ENCODE measurements at regions not wholly inside any gene's neighbourhood (a gene's known extent, or its start where the extent isn't known, plus 50 kb on each side); places are given as distances from the start of the nearest gene placed in this dataset.
"Not testable (repeated sequence)": the region's sequence is repeated elsewhere in the genome, so short reads cannot be mapped to it uniquely, and the experiment has no call there.

- H3K9ac ChIP-seq = no peak overlapping the region
- no peaks in the 10 kb centered on the region for H3K4me1 ChIP-seq
- H3K36me3 ChIP-seq = no peaks in the 10 kb centered on the region
- no peak overlapping the region for H3K4me2 ChIP-seq
- TF ChIP-seq Cebpa-rat (IDR thresholded peaks at IDR 0.05) = no peak
- H4K20me1 ChIP-seq = no peaks in the 10 kb centered on the region; a peak in 1 of 22 replicates
- no peaks in the 10 kb centered on the region for H3K27me3 ChIP-seq
- H3K9me3 ChIP-seq (replicated peaks in 1 of 11) = peaks cover 0 to 5% (median 0%) of the 10 kb centered on the region in 11 experiments; a peak in 1 of 22 replicates
- no peak overlapping the region for H3K27ac ChIP-seq
- H3K4me3 ChIP-seq = no peak overlapping the region
These were observed 128.0 kb upstream of the CACUL1 start for GRCh38 chr10:118882741-118883140.

GRCh38 chr10:118892255-118892654 lies 137.3 kb upstream of the NANOS1 start:
- Histone ChIP-seq H3K4me3 (no peak overlapping the region), H3K9me3 (replicated peaks in 1 of 11) (peaks cover 29 to 49% (median 45%) of the 10 kb centered on the region in 11 experiments)

GRCh38 chr10:118894891-118895290 lies 134.6 kb upstream of the NANOS1 start:
- not testable (repeated sequence) for H3K4me2 ChIP-seq, H4K20me1 ChIP-seq, H3K27ac ChIP-seq, H3K27me3 ChIP-seq, H3K4me1 ChIP-seq, H3K36me3 ChIP-seq, H3K9ac ChIP-seq, H3K4me3 ChIP-seq
- H3K9me3 ChIP-seq (replicated peaks in 1 of 11) = peaks cover 48 to 72% (median 66%) of the 10 kb centered on the region in 11 experiments

More at GRCh38 chr10:118892255-118892654, 137.3 kb upstream of the NANOS1 start:
- Histone ChIP-seq H3K27me3 (no peaks in the 10 kb centered on the region), H3K27ac (no peak overlapping the region), H3K4me1 (no peaks in the 10 kb centered on the region), H3K4me2 (no peak overlapping the region), H3K9ac (no peak overlapping the region), H4K20me1 (no peaks in the 10 kb centered on the region; a peak in 1 of 22 replicates), H3K36me3 (no peaks in the 10 kb centered on the region)
- TF ChIP-seq Cebpa-rat (IDR thresholded peaks at IDR 0.05) = no peak

- H3K27me3 ChIP-seq = no peaks in the 10 kb centered on the region
- H3K9me3 ChIP-seq (replicated peaks in 1 of 11) = peaks cover 19 to 36% (median 31%) of the 10 kb centered on the region in 11 experiments
- H3K4me3 ChIP-seq = no peak overlapping the region
- H3K4me1 ChIP-seq = peaks cover 0 to 6% (median 0%) of the 10 kb centered on the region in 10 experiments; a peak in 1 of 20 replicates
- no peaks in the 10 kb centered on the region for H3K36me3 ChIP-seq
- H3K9ac ChIP-seq = no peak overlapping the region
- no peak for TF ChIP-seq Cebpa-rat (IDR thresholded peaks at IDR 0.05)
- H3K27ac ChIP-seq = no peak overlapping the region
- no peaks in the 10 kb centered on the region for H4K20me1 ChIP-seq
- H3K4me2 ChIP-seq = no peak overlapping the region
These were observed 128.9 kb upstream of the NANOS1 start for GRCh38 chr10:118900617-118901016.

- Histone ChIP-seq H3K27ac (no peak overlapping the region), H3K9ac (no peak overlapping the region), H3K36me3 (no peaks in the 10 kb centered on the region), H4K20me1 (no peaks in the 10 kb centered on the region), H3K9me3 (replicated peaks in 1 of 11) (peaks cover 16 to 32% (median 28%) of the 10 kb centered on the region in 11 experiments), H3K27me3 (no peaks in the 10 kb centered on the region), H3K4me3 (no peak overlapping the region), H3K4me1 (peaks cover 0 to 6% (median 0%) of the 10 kb centered on the region in 10 experiments; a peak in 1 of 20 replicates), H3K4me2 (no peak overlapping the region)
- no peak for TF ChIP-seq Cebpa-rat (IDR thresholded peaks at IDR 0.05)
These were observed 128.1 kb upstream of the NANOS1 start for GRCh38 chr10:118901380-118901779.

- TF ChIP-seq Cebpa-rat (IDR thresholded peaks at IDR 0.05) = no peak
- Histone ChIP-seq H3K9me3 (replicated peaks in 1 of 11) (peaks cover 16 to 27% (median 23%) of the 10 kb centered on the region in 11 experiments; a peak in 21 of 22 replicates), H3K9ac (no peak overlapping the region), H3K4me1 (peaks cover 0 to 9% (median 2%) of the 10 kb centered on the region in 10 experiments; a peak in 11 of 20 replicates), H4K20me1 (no peaks in the 10 kb centered on the region), H3K4me2 (no peak overlapping the region), H3K36me3 (no peaks in the 10 kb centered on the region), H3K27me3 (no peaks in the 10 kb centered on the region), H3K27ac (no peak overlapping the region), H3K4me3 (no peak overlapping the region)
These were observed 127.6 kb upstream of the NANOS1 start for GRCh38 chr10:118901906-118902305.

- not testable (repeated sequence) for H3K4me3 ChIP-seq, H3K9ac ChIP-seq, H3K27me3 ChIP-seq, H3K4me2 ChIP-seq, H4K20me1 ChIP-seq, H3K27ac ChIP-seq, H3K36me3 ChIP-seq
- peaks cover 12 to 19% (median 17%) of the 10 kb centered on the region in 11 experiments; a peak in 21 of 22 replicates for H3K9me3 ChIP-seq (replicated peaks in 1 of 11)
- peaks cover 0 to 13% (median 5%) of the 10 kb centered on the region in 10 experiments; a peak in 12 of 20 replicates for H3K4me1 ChIP-seq
These were observed 126.9 kb upstream of the NANOS1 start for GRCh38 chr10:118902656-118903055.

GRCh38 chr10:118903251-118903650 lies 126.3 kb upstream of the NANOS1 start:
- no peak overlapping the region for H3K27ac ChIP-seq
- TF ChIP-seq Cebpa-rat (IDR thresholded peaks at IDR 0.05) = no peak
- H3K4me3 ChIP-seq = no peak overlapping the region

GRCh38 chr10:118903691-118904090 lies 125.8 kb upstream of the NANOS1 start:
- Histone ChIP-seq H3K4me2 (no peak overlapping the region; a peak in 1 of 22 replicates), H3K36me3 (no peaks in the 10 kb centered on the region), H4K20me1 (no peaks in the 10 kb centered on the region), H3K9ac (no peak overlapping the region), H3K4me1 (peaks cover 0 to 13% (median 5%) of the 10 kb centered on the region in 10 experiments; a peak in 12 of 20 replicates), H3K27me3 (no peaks in the 10 kb centered on the region), H3K9me3 (replicated peaks in 1 of 11) (peaks cover 2 to 9% (median 7%) of the 10 kb centered on the region in 11 experiments; a peak in 16 of 22 replicates), H3K27ac (no peak overlapping the region), H3K4me3 (no peak overlapping the region)
- no peak for TF ChIP-seq Cebpa-rat (IDR thresholded peaks at IDR 0.05)

More at GRCh38 chr10:118903251-118903650, 126.3 kb upstream of the NANOS1 start:
- Histone ChIP-seq H3K4me2 (no peak overlapping the region), H4K20me1 (no peaks in the 10 kb centered on the region), H3K9ac (no peak overlapping the region), H3K36me3 (no peaks in the 10 kb centered on the region), H3K9me3 (replicated peaks in 1 of 11) (peaks cover 6 to 13% (median 11%) of the 10 kb centered on the region in 11 experiments; a peak in 21 of 22 replicates), H3K27me3 (no peaks in the 10 kb centered on the region), H3K4me1 (peaks cover 0 to 13% (median 5%) of the 10 kb centered on the region in 10 experiments; a peak in 12 of 20 replicates)

GRCh38 chr10:118904286-118904685 lies 125.2 kb upstream of the NANOS1 start:
- Histone ChIP-seq H3K4me1 (peaks cover 0 to 13% (median 5%) of the 10 kb centered on the region in 10 experiments; a peak in 12 of 20 replicates), H3K9me3 (replicated peaks in 1 of 11) (peaks cover 0 to 3% (median under 1%) of the 10 kb centered on the region in 11 experiments; a peak in 9 of 22 replicates), H3K27me3 (no peaks in the 10 kb centered on the region), H3K4me2 (no peak overlapping the region; a peak in 1 of 22 replicates), H3K4me3 (no peak overlapping the region), H3K9ac (no peak overlapping the region), H3K27ac (no peak overlapping the region), H3K36me3 (no peaks in the 10 kb centered on the region), H4K20me1 (no peaks in the 10 kb centered on the region)
- no peak for TF ChIP-seq Cebpa-rat (IDR thresholded peaks at IDR 0.05)

Measured in BLaER1 treated with 17β-estradiol and CSF1 and Interleukin-3, amounts not matched to agents 10 nM and 100 nM (cell line).